Mesenchymal stem cell (in vitro differentiated cells and primary cell): ENCODE measurements at regions not wholly inside any gene's neighbourhood (a gene's known extent, or its start where the extent isn't known, plus 50 kb on each side); places are given as distances from the start of the nearest gene placed in this dataset.

Experiments used
- DNase-seq: peaks from one replicate; pipeline ENCODE4 v3.0.0-alpha.2; 2013
- H2AFZ ChIP-seq: one replicate; pipeline ENCODE4 v1.6.1; 2013; ENCODE audit warnings: low read depth, mild to moderate bottlenecking, control low read depth, inconsistent platforms, low read length, moderate library complexity
- H2AK5ac ChIP-seq: 2 replicates; pipeline ENCODE4 v1.6.1; 2013; ENCODE audit warnings: low read length, moderate library complexity, mild to moderate bottlenecking, inconsistent platforms; ENCODE audit not compliant: severe bottlenecking
- H2BK120ac ChIP-seq: one replicate; pipeline ENCODE4 v1.6.1; 2013; ENCODE audit warnings: low read depth, mild to moderate bottlenecking, inconsistent platforms, low read length, moderate library complexity
- H2BK12ac ChIP-seq, 2 experiments: one replicate each; pipeline ENCODE4 v1.6.1; 2013; ENCODE audit warnings: inconsistent platforms in 2 of 2, low read length in 2 of 2, mild to moderate bottlenecking in 2 of 2, moderate library complexity in 2 of 2, control low read depth in 1 of 2
- H2BK15ac ChIP-seq: one replicate; pipeline ENCODE4 v1.6.1; 2013; ENCODE audit warnings: mild to moderate bottlenecking, low read depth, inconsistent platforms; ENCODE audit not compliant: poor library complexity, severe bottlenecking
- H2BK5ac ChIP-seq: 2 replicates; pipeline ENCODE4 v1.6.1; 2013; ENCODE audit warnings: low read depth, mild to moderate bottlenecking, low read length, control low read depth, inconsistent platforms; ENCODE audit not compliant: poor library complexity, severe bottlenecking
- H3K14ac ChIP-seq, 2 experiments: one replicate each; pipeline ENCODE4 v1.6.1; 2013; ENCODE audit warnings: inconsistent platforms in 2 of 2, low read length in 2 of 2, control low read depth in 1 of 2, mild to moderate bottlenecking in 1 of 2, moderate library complexity in 1 of 2
- H3K18ac ChIP-seq, 2 experiments: one replicate each; pipeline ENCODE4 v1.6.1; 2013; ENCODE audit warnings: inconsistent platforms in 2 of 2, low read length in 2 of 2, control low read depth in 1 of 2, low read depth in 1 of 2, mild to moderate bottlenecking in 1 of 2
- H3K23ac ChIP-seq, 2 experiments: one replicate each; pipeline ENCODE4 v1.6.1; 2013; ENCODE audit warnings: inconsistent platforms in 2 of 2, low read length in 2 of 2, mild to moderate bottlenecking in 2 of 2, moderate library complexity in 2 of 2, control low read depth in 1 of 2
- H3K27ac ChIP-seq: 2 replicates; pipeline ENCODE4 v1.5.1; 2013; ENCODE audit warnings: mild to moderate bottlenecking, moderate library complexity, low read length, control low read depth, inconsistent platforms; ENCODE audit not compliant: poor library complexity, severe bottlenecking
- H3K27me3 ChIP-seq, 2 experiments: 2 replicates each; pipeline versions ENCODE4 v1.6.1 to v1.7.0; 2013; ENCODE audit warnings: low read length in 2 of 2, mild to moderate bottlenecking in 2 of 2, moderate library complexity in 2 of 2, control low read depth in 1 of 2, inconsistent platforms in 1 of 2; ENCODE audit not compliant: control insufficient read depth in 1 of 2, insufficient read depth in 1 of 2
- H3K36me3 ChIP-seq, 2 experiments: 2 replicates each; pipeline versions ENCODE4 v1.6.1 to v1.7.0; 2013; ENCODE audit warnings: low read length in 2 of 2, control low read depth in 1 of 2, inconsistent platforms in 1 of 2, low read depth in 1 of 2, mild to moderate bottlenecking in 1 of 2; ENCODE audit not compliant: insufficient read depth in 2 of 2, control insufficient read depth in 1 of 2
- H3K4ac ChIP-seq, 2 experiments: one replicate each; pipeline ENCODE4 v1.6.1; 2013; ENCODE audit warnings: inconsistent platforms in 2 of 2, low read length in 2 of 2, mild to moderate bottlenecking in 2 of 2, moderate library complexity in 2 of 2, control low read depth in 1 of 2, low read depth in 1 of 2
- H3K4me1 ChIP-seq: 2 replicates; pipeline ENCODE4 v1.6.1; 2013; ENCODE audit warnings: low read depth, low read length, control low read depth; ENCODE audit not compliant: control insufficient read depth, insufficient read depth
- H3K4me2 ChIP-seq: 2 replicates; pipeline ENCODE4 v1.6.1; 2013; ENCODE audit warnings: low read length, mild to moderate bottlenecking, inconsistent platforms; ENCODE audit not compliant: poor library complexity, severe bottlenecking
- H3K4me3 ChIP-seq, 2 experiments: 2 replicates each; pipeline versions ENCODE4 v1.5.1 to v1.7.0; 2013; ENCODE audit warnings: low read length in 2 of 2, mild to moderate bottlenecking in 2 of 2, control low read depth in 1 of 2, low read depth in 1 of 2; ENCODE audit not compliant: insufficient read depth in 1 of 2
- H3K79me1 ChIP-seq: replicated peaks from 2 replicates; pipeline ENCODE4 v1.6.1; 2013; ENCODE audit warnings: mild to moderate bottlenecking, control low read depth, low read length, inconsistent platforms; ENCODE audit not compliant: poor library complexity, severe bottlenecking
- H3K9ac ChIP-seq: 2 replicates; pipeline ENCODE4 v1.7.0; 2013; ENCODE audit warnings: mild to moderate bottlenecking, low read length, moderate library complexity
- H3K9me3 ChIP-seq: 2 replicates; pipeline ENCODE4 v1.7.0; 2013; ENCODE audit warnings: mild to moderate bottlenecking, low read length; ENCODE audit not compliant: control insufficient read depth
- H4K8ac ChIP-seq: one replicate; pipeline ENCODE4 v1.6.1; 2013; ENCODE audit warnings: inconsistent platforms, mild to moderate bottlenecking, low read length, moderate library complexity
- H4K91ac ChIP-seq: one replicate; pipeline ENCODE4 v1.6.1; 2013; ENCODE audit warnings: mild to moderate bottlenecking, low read length, inconsistent platforms
- WGBS: methylation state at CpG from one replicate; pipeline ENCODE4 v1.1.7; 2013; ENCODE audit warnings: mixed read lengths; 5-methylcytosine and 5-hydroxymethylcytosine counted together

DNA sequence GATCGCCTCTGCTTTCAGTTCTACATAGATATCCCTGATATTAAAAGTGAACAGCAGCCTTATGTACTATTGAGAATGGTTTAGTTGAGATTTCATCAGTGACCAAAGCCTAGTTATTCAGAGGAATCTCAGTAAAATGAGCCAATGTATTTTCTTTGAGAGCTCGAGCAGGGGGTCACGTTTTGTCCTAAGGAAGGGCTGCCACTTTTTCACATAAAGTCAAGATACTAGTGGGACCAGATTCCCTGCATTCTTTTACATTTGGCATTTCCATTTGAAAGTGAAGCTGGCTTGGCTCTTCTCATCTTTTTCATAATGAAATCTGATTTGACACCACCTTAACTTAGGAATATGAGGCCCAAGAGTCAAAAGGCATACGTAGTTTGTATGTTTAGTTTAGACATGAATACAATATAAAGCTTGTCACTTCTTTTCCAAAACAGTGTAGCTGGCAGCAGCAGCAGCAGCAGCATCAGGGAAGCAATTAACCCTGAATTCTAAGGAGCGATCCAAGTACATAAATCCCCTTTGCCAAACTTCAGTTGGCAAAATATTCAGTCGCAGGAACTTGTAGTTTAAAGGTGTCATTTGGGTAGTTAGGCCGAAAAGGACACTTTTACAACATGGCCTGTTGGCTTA lies 1752.2 kb upstream of the PCDH20 start:
- Histone ChIP-seq H3K79me1 (no peaks in the 10 kb centered on the region), H3K4me3 (no peak overlapping the region), H2BK5ac (no peak overlapping the region), H2AFZ (peak overlapping the region; percentile 39), H3K4me2 (no peak overlapping the region), H2BK15ac (no peak overlapping the region), H3K27me3 (no peaks in the 10 kb centered on the region), H3K4me1 (no peaks in the 10 kb centered on the region), H3K27ac (no peak overlapping the region), H3K36me3 (no peaks in the 10 kb centered on the region), H3K9ac (peak overlapping the region; percentile 59), H2AK5ac (no peak overlapping the region), H2BK120ac (no peak overlapping the region), H3K4ac (no peak overlapping the region), H3K18ac (no peak overlapping the region), H4K8ac (no peak overlapping the region), H3K23ac (no peak overlapping the region), H2BK12ac (no peak overlapping the region), H3K9me3 (no peaks in the 10 kb centered on the region), H3K14ac (no peak overlapping the region), H4K91ac (no peak overlapping the region)
- WGBS, result 68% methylated on average over 6 of the region's 7 CpGs
- no peak for DNase-seq

DNA sequence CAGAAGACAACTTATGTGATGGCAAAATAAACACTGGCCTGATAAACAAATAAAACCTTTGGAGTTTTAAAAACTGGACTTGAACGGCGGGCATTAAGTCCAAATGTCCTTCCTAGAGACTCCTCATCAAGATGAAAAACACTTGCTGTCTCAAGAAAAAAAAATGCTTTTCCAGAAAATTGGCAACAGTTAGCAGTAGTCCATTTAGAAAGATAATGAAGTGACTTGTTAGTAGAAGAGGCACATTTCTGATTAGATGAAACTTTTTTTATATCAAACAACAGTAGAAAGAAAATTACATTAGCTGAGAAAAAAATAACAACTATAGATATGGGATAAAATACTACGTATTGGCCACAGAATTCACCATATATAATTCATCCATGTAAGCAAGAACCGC lies 1750.7 kb upstream of the PCDH20 start:
- no peak overlapping the region for H3K27ac ChIP-seq
- H3K4me2 ChIP-seq, result no peak overlapping the region
- no peak overlapping the region for H3K4ac ChIP-seq
- no peak overlapping the region for H3K23ac ChIP-seq
- H3K14ac ChIP-seq, result no peak overlapping the region
- H4K8ac ChIP-seq, result no peak overlapping the region
- H2AFZ ChIP-seq, result no peak overlapping the region
- no peak overlapping the region for H2BK15ac ChIP-seq
- H3K4me1 ChIP-seq, result no peaks in the 10 kb centered on the region
- no peak overlapping the region for H3K9ac ChIP-seq
- H2BK5ac ChIP-seq, result no peak overlapping the region
- H3K18ac ChIP-seq, result no peak overlapping the region
- 100% methylated on average over 2 of the region's 4 CpGs for WGBS
- no peak overlapping the region for H2AK5ac ChIP-seq
- H3K36me3 ChIP-seq, result no peaks in the 10 kb centered on the region
- no peaks in the 10 kb centered on the region for H3K27me3 ChIP-seq
- no peak overlapping the region for H2BK12ac ChIP-seq
- H3K79me1 ChIP-seq, result no peaks in the 10 kb centered on the region
- no peak overlapping the region for H3K4me3 ChIP-seq
- no peak for DNase-seq
- H3K9me3 ChIP-seq, result no peaks in the 10 kb centered on the region
- H4K91ac ChIP-seq, result no peak overlapping the region
- no peak overlapping the region for H2BK120ac ChIP-seq

DNA sequence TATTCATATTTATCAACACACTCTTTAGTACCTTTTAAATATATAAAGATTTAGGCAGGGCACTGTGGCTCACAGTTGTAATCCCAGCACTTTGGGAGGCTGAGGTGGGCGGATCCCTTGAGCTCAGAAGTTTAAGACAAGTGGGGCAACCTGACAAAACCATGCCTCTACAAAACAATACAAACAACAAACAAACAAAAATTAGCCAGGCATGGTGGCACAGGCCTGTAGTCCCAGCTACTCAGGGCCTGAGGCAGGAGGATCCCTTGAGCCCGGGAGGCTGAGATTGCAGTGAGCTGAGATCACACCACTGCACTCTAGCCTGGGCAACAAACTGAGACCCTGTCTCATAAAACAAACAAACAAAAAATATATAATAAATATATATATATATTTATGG lies 1748.3 kb upstream of the PCDH20 start:
- no peaks in the 10 kb centered on the region for H3K4me1 ChIP-seq
- H3K27ac ChIP-seq, result no peak overlapping the region
- H3K36me3 ChIP-seq, result no peaks in the 10 kb centered on the region
- WGBS, result 97% methylated on average over 2 of the region's 2 CpGs
- H3K4ac ChIP-seq, result no peak overlapping the region
- no peak overlapping the region for H2BK5ac ChIP-seq
- no peak overlapping the region for H2BK15ac ChIP-seq
- H2BK120ac ChIP-seq, result no peak overlapping the region
- no peak overlapping the region for H3K4me3 ChIP-seq
- H3K14ac ChIP-seq, result no peak overlapping the region
- no peaks in the 10 kb centered on the region for H3K9me3 ChIP-seq
- H4K8ac ChIP-seq, result no peak overlapping the region
- no peaks in the 10 kb centered on the region for H3K79me1 ChIP-seq
- DNase-seq, result no peak
- no peaks in the 10 kb centered on the region for H3K27me3 ChIP-seq
- no peak overlapping the region for H2AK5ac ChIP-seq
- H2BK12ac ChIP-seq, result no peak overlapping the region
- no peak overlapping the region for H3K18ac ChIP-seq
- H3K4me2 ChIP-seq, result no peak overlapping the region
- no peak overlapping the region for H3K9ac ChIP-seq
- H4K91ac ChIP-seq, result no peak overlapping the region
- no peak overlapping the region for H2AFZ ChIP-seq
- H3K23ac ChIP-seq, result no peak overlapping the region

DNA sequence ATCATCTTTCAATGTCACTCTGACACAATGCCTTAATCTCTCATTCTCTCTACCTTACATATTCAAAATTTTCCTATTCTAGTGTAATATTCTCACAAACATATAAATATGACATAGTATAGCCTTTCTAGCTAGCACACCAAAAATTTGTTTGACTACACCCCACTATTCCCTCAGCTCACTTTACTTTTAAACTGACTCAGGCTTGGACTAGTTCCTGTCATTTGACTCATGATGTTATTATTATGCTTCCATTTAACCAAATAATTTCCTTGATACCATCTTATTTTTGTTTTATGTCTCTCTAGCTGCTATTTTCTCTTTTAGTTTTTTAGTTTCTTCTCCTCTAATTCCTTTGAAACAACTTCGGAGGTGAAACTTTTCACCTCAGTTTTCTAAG lies 1745.6 kb upstream of the PCDH20 start:
- Histone ChIP-seq H3K23ac (no peak overlapping the region), H3K14ac (no peak overlapping the region), H3K4me3 (no peak overlapping the region), H2BK15ac (no peak overlapping the region), H3K79me1 (no peaks in the 10 kb centered on the region), H2AFZ (no peak overlapping the region), H3K27ac (no peak overlapping the region), H3K4me1 (no peaks in the 10 kb centered on the region), H2BK12ac (no peak overlapping the region), H3K4ac (no peak overlapping the region), H3K27me3 (no peaks in the 10 kb centered on the region), H2BK120ac (no peak overlapping the region), H3K18ac (no peak overlapping the region), H4K91ac (no peak overlapping the region), H2BK5ac (no peak overlapping the region), H3K9me3 (no peaks in the 10 kb centered on the region), H4K8ac (no peak overlapping the region), H3K9ac (no peak overlapping the region), H2AK5ac (no peak overlapping the region), H3K4me2 (no peak overlapping the region), H3K36me3 (no peaks in the 10 kb centered on the region)
- no peak for DNase-seq
- no CpG with 5 or more reads among the region's 1 CpG for WGBS
